Astrocyte (in vitro differentiated cells and primary cell): ENCODE measurements at regions not wholly inside any gene's neighbourhood (a gene's known extent, or its start where the extent isn't known, plus 50 kb on each side); places are given as distances from the start of the nearest gene placed in this dataset.

Source experiments
- DNase-seq: peaks from one replicate; pipeline ENCODE4 v3.0.0-alpha.2; 2010; ENCODE audit warnings: low read depth
- FAIRE-seq: peaks from 2 replicates; lab custom pipeline; 2011; peaks lifted over from hg19 to GRCh38; lab: Jason Lieb, UNC
- H2AFZ ChIP-seq: 2 replicates; pipeline ENCODE4 v1.6.0; 2012; ENCODE audit warnings: low read depth, low read length, inconsistent platforms
- H3K27ac ChIP-seq: 2 replicates; pipeline ENCODE4 v1.5.1; 2011; ENCODE audit warnings: low read depth, low read length, inconsistent platforms
- H3K27me3 ChIP-seq: 2 replicates; pipeline ENCODE4 v1.6.0; 2011; ENCODE audit warnings: low read length, inconsistent platforms; ENCODE audit not compliant: insufficient read depth
- H3K36me3 ChIP-seq: 2 replicates; pipeline ENCODE4 v1.5.1; 2011; ENCODE audit warnings: low read length, inconsistent platforms; ENCODE audit not compliant: insufficient read depth
- H3K4me1 ChIP-seq: 2 replicates; pipeline ENCODE4 v1.5.1; 2011; ENCODE audit warnings: low read length, inconsistent platforms; ENCODE audit not compliant: insufficient read depth
- H3K4me2 ChIP-seq: 2 replicates; pipeline ENCODE4 v1.6.0; 2012; ENCODE audit warnings: low read length, inconsistent platforms
- H3K4me3 ChIP-seq: 2 replicates; pipeline ENCODE4 v1.5.1; 2011; ENCODE audit warnings: low read depth, mild to moderate bottlenecking, low read length, inconsistent platforms; ENCODE audit not compliant: insufficient read depth
- H3K79me2 ChIP-seq: 2 replicates; pipeline ENCODE4 v1.6.0; 2012; ENCODE audit warnings: mild to moderate bottlenecking, low read length, inconsistent platforms; ENCODE audit not compliant: insufficient read depth
- H3K9ac ChIP-seq: 2 replicates; pipeline ENCODE4 v1.6.0; 2012; ENCODE audit warnings: mild to moderate bottlenecking, low read length, inconsistent platforms
- H3K9me3 ChIP-seq: 2 replicates; pipeline ENCODE4 v1.5.1; 2012; ENCODE audit warnings: low read depth, mild to moderate bottlenecking, low read length, inconsistent platforms; ENCODE audit not compliant: insufficient read depth
- H4K20me1 ChIP-seq: 2 replicates; pipeline ENCODE4 v1.6.0; 2012; ENCODE audit warnings: low read length, inconsistent platforms; ENCODE audit not compliant: insufficient read depth
- H3K27ac Mint-ChIP-seq: one replicate; pipeline ENCODE4 v1.8.0; 2021; ENCODE audit warnings: mild to moderate bottlenecking, mixed read lengths; ENCODE audit not compliant: unreplicated experiment
- H3K27me3 Mint-ChIP-seq: one replicate; pipeline ENCODE4 v1.8.0; 2021; ENCODE audit warnings: low read depth, mixed read lengths; ENCODE audit not compliant: unreplicated experiment
- H3K36me3 Mint-ChIP-seq: one replicate; pipeline ENCODE4 v1.8.0; 2021; ENCODE audit warnings: low read depth, mixed read lengths; ENCODE audit not compliant: unreplicated experiment
- H3K4me1 Mint-ChIP-seq: one replicate; pipeline ENCODE4 v1.8.0; 2021; ENCODE audit warnings: low read depth, mixed read lengths; ENCODE audit not compliant: unreplicated experiment
- H3K4me3 Mint-ChIP-seq: one replicate; pipeline ENCODE4 v1.8.0; 2021; ENCODE audit warnings: mild to moderate bottlenecking, moderate library complexity, mixed read lengths; ENCODE audit not compliant: unreplicated experiment
- H3K9me3 Mint-ChIP-seq: one replicate; pipeline ENCODE4 v1.8.0; 2021; ENCODE audit warnings: mild to moderate bottlenecking, mixed read lengths; ENCODE audit not compliant: unreplicated experiment
- CTCF ChIP-seq: IDR thresholded peaks from 2 replicates; pipeline ENCODE4 v1.5.1; 2011; ENCODE audit warnings: low read depth, mild to moderate bottlenecking, inconsistent platforms, low read length, moderate library complexity; ENCODE audit not compliant: insufficient read depth
- EZH2 ChIP-seq: IDR thresholded peaks from 2 replicates; pipeline ENCODE4 v1.6.1; 2012; ENCODE audit warnings: mild to moderate bottlenecking, low read length, inconsistent platforms; ENCODE audit not compliant: insufficient read depth

DNA sequence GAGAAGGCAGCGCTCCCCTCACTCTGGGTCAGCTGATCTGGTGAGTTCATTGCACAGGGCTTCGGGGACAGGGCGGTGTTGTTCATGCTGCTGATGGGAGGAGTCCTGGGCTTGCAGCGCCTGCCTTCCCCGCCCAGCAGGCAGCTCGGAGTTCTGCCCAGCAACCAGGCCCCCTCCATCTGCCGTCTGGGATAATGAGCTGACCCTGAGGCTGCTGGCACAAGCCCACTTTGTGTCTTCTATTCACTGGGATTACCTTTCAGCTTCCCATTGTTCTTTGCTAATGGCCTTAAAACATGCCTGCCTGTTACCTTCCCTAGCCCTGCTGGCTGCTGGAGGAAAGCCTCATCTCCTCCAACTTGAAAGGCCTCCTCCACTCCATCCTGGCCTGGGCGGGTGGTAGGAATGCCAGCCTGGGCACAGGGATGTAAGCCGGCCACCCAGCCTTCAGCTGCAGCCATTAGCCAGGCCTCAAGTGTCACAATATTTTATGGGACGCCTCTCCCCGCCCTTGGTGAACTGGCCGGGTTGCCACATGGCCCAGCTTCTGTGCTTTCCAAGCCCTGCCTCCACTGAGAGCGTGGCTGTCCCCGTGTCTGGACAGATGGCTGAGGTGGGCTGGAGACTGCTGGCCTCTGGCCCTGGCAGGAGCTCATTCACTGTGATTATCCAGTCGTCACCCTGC is 70.4 kb downstream of the GADD45G start:
- Histone ChIP-seq H2AFZ (no peak overlapping the region), H3K9ac (no peak overlapping the region), H3K27ac (no peak overlapping the region), H3K4me1 (no peaks in the 10 kb centered on the region), H3K36me3 (no peaks in the 10 kb centered on the region), H3K27me3 (peaks cover 14% of the 10 kb centered on the region), H3K9me3 (peaks cover 4% of the 10 kb centered on the region), H4K20me1 (no peaks in the 10 kb centered on the region), H3K79me2 (no peaks in the 10 kb centered on the region), H3K4me2 (no peak overlapping the region), H3K4me3 (no peak overlapping the region)
- no peak for DNase-seq
- no peak overlapping the region for H3K4me3 Mint-ChIP-seq
- H3K27ac Mint-ChIP-seq = no peak overlapping the region
- peaks cover 4% of the 10 kb centered on the region for H3K4me1 Mint-ChIP-seq
- no peak for FAIRE-seq
- no peaks in the 10 kb centered on the region for H3K36me3 Mint-ChIP-seq
- peaks cover 4% of the 10 kb centered on the region for H3K9me3 Mint-ChIP-seq
- H3K27me3 Mint-ChIP-seq = peaks cover 50% of the 10 kb centered on the region
- TF ChIP-seq CTCF = no peak
- TF ChIP-seq EZH2 = no peak

- H3K9me3 ChIP-seq = peaks cover 3% of the 10 kb centered on the region
- no peak overlapping the region for H3K9ac ChIP-seq
- no peak overlapping the region for H2AFZ ChIP-seq
- no peak overlapping the region for H3K4me2 ChIP-seq
- peaks cover 4% of the 10 kb centered on the region for H3K9me3 Mint-ChIP-seq
- H3K27me3 ChIP-seq = peaks cover 14% of the 10 kb centered on the region
- no peaks in the 10 kb centered on the region for H3K4me1 ChIP-seq
- H3K27me3 Mint-ChIP-seq = peaks cover 49% of the 10 kb centered on the region
- FAIRE-seq (no peak), DNase-seq (no peak)
- H4K20me1 ChIP-seq = no peaks in the 10 kb centered on the region
- no peaks in the 10 kb centered on the region for H3K36me3 Mint-ChIP-seq
- no peaks in the 10 kb centered on the region for H3K79me2 ChIP-seq
- H3K4me3 ChIP-seq = no peak overlapping the region
- no peak for TF ChIP-seq EZH2
- H3K27ac Mint-ChIP-seq = no peak overlapping the region
- peaks cover 4% of the 10 kb centered on the region for H3K4me1 Mint-ChIP-seq
- H3K36me3 ChIP-seq = no peaks in the 10 kb centered on the region
- H3K4me3 Mint-ChIP-seq = no peak overlapping the region
- no peak overlapping the region for H3K27ac ChIP-seq
These were observed 71.5 kb downstream of the GADD45G start for GRCh38 chr9:89676281-89676680.

GRCh38 chr9:89677702-89678395 is 73.0 kb downstream of the GADD45G start:
- Mint-ChIP-seq H3K9me3 (peaks cover 2% of the 10 kb centered on the region), H3K4me3 (no peak overlapping the region), H3K27me3 (peaks cover 49% of the 10 kb centered on the region), H3K4me1 (peaks cover 4% of the 10 kb centered on the region), H3K36me3 (no peaks in the 10 kb centered on the region), H3K27ac (no peak overlapping the region)
- no peaks in the 10 kb centered on the region for H4K20me1 ChIP-seq
- no peaks in the 10 kb centered on the region for H3K4me1 ChIP-seq
- peaks cover 14% of the 10 kb centered on the region for H3K27me3 ChIP-seq
- no peaks in the 10 kb centered on the region for H3K79me2 ChIP-seq
- TF ChIP-seq EZH2 = no peak
- TF ChIP-seq CTCF = no peak
- H3K4me2 ChIP-seq = no peak overlapping the region
- H3K36me3 ChIP-seq = no peaks in the 10 kb centered on the region
- no peak overlapping the region for H3K27ac ChIP-seq
- H3K9me3 ChIP-seq = no peaks in the 10 kb centered on the region
- H3K9ac ChIP-seq = no peak overlapping the region
- FAIRE-seq (no peak), DNase-seq (no peak)
- no peak overlapping the region for H3K4me3 ChIP-seq
- H2AFZ ChIP-seq = no peak overlapping the region
